ENCODE measurements at regions not wholly inside any gene's neighbourhood (a gene's known extent, or its start where the extent isn't known, plus 50 kb on each side); places are given as distances from the start of the nearest gene placed in this dataset.
"Not testable (repeated sequence)": the region's sequence is repeated elsewhere in the genome, so short reads cannot be mapped to it uniquely, and the experiment has no call there.

DNA sequence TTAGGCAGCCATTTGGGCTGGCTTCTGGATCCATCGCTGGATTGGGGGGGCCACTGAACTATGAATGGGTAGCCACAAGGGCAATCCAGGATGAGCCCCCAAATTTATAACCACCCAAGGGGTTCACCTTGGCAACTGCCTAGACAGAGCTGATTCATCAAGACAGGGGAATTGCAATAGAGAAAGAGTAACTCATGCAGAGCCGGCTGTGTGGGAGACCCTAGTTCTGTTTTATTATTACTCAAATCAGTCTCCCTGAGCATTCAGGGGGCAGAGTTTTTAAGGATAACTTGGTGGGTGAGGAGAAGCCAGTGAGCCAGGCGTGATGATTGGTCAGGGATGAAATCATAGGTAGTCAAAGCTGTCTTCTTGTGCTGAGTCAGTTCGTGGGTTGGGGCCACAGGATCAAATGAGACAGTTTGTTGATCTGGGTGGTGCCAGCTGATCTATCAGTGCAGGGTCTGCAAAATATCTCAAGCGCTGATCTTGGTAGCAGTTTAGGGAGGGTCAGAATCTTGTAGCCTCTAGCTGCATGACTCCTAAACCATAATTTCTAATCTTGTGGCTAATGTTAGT, 57.9 kb downstream of the DNAJB9 start:
- no peak for DNase-seq

GRCh38 chr7:108628678-108629077, 59.0 kb downstream of the DNAJB9 start:
- no peak for DNase-seq

GRCh38 chr7:108629651-108630400, 60.2 kb downstream of the DNAJB9 start:
- no peak for DNase-seq

GRCh38 chr7:108634036-108634435, 64.4 kb downstream of the DNAJB9 start:
- no peak for DNase-seq

GRCh38 chr7:108634535-108634934, 64.9 kb downstream of the DNAJB9 start:
- DNase-seq, result no peak

DNA sequence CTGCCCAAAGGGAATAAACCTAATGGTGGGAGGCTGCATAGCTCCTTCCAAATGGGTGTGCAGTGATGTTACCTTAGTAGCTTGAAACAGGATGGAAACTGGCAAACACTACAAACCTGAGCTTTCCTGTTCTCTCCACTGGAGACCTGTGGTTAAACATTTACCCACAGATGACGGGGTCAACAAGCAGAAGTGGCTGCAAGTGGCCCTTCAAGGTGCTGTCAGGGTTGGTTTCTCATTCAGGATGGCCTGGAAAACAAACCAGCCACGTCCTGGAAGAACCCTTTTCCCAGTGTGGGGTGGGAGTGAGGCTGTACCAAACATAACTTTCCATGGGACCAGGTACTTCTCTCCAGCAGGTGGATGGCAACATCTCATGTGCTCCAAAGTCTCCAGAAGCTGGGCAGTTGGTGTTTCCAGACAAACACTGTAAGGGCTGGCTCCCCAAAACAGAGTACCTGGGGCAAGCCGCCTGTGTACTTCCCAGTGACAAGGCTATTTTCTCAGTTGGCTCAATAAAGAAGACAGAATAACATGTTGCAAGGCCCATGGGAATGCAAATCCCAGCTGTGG, 67.5 kb downstream of the DNAJB9 start:
- DNase-seq, result no peak

- no peak for DNase-seq
These were observed 72.5 kb downstream of the DNAJB9 start for GRCh38 chr7:108642126-108642525.

- DNase-seq, result no peak
These were observed 73.5 kb downstream of the DNAJB9 start for GRCh38 chr7:108643136-108643535.

- no peak for DNase-seq
These were observed 79.3 kb downstream of the DNAJB9 start for GRCh38 chr7:108648989-108649388.

DNA sequence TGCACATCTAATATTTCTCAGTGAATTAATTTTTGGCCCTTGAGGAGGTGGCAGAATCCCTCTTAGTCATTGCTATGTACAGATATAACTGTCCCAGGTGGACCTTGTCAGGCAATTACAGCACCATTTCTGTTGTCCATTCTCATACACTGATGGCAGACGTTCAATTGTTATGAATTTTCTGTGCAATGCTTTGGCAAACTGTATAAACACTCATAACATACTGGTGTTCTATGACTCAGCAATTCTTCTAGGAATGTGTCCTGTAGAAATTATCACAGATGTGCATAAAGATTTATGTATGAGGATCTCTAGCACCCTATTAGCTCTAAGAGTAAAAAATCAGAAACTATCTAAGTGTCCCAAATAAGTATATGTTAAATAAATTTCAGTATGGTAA, 80.8 kb downstream of the DNAJB9 start:
- DNase-seq, result no peak

GRCh38 chr7:108652886-108653285, 83.2 kb downstream of the DNAJB9 start:
- no peak for DNase-seq

DNA sequence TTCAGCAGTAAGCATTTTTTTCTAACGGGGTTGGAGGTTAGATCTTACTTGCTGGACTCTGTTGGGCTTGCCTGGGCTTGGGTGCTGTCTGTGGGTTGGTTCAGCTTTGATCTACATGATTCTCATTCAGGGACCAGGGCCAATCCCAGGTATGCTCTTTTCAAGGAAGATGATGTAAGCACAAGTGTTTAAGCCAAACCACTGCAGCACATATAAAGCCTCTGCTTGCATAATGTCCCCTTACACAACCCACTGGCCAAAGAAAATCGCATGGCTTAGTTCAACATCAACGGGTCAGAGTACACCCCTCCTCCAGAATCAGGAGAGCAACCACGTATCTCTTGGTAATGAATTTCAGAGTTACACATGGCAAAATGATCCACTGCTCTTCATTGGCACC, 83.9 kb downstream of the DNAJB9 start:
- no peak for DNase-seq

DNA sequence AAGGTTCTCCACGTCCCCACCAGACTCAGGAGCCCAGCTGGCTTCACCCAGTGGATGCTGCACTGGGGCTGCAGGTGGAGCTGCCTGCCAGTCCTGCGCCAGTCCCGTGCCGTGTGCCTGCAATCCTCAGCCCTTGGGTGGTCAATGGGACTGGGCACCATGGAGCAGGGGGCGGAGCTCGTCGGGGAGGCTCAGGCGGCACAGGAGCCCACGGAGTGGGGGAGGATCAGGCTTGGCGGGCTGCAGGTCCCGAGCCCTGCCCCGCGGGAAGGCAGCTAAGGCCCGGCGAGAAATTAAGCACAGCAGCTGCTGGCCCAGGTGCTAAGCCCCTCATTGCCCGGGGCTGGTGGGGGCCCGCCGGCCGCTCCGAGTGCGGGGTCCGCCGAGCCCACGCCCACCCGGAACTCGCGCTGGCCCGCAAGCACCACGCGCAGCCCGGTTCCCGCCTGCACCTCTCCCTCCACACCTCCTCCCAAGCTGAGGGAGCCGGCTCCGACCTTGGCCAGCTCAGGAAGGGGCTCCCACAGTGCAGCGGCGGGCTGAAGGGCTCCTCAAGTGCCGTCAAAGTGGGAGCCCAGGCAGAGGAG, 87.6 kb downstream of the DNAJB9 start:
- not testable (repeated sequence) for DNase-seq

DNA sequence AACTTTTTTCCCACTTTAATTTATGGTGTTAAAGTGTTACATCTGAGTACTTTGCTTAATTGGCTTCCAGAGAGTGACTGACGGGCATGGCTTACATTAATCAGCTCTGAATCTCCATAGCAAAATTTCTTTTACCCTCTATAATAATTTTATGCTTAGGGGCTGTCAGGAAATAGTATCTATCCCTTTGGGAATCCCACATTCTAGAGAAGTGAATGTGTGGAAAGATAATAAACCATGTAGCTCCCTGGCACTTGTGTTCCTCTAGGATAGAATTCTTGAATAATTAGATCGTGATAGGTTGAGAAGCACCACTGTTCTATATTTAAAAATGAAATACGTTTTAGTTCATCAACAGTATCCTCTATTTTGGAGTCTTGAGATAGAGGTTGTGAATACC, 89.6 kb downstream of the DNAJB9 start:
- no peak for DNase-seq

GRCh38 chr7:108659867-108660266, 90.2 kb downstream of the DNAJB9 start:
- DNase-seq, result no peak

- peak; percentile 22 to 54 for DNase-seq
These were observed 90.8 kb downstream of the DNAJB9 start for GRCh38 chr7:108660465-108660864.

DNA sequence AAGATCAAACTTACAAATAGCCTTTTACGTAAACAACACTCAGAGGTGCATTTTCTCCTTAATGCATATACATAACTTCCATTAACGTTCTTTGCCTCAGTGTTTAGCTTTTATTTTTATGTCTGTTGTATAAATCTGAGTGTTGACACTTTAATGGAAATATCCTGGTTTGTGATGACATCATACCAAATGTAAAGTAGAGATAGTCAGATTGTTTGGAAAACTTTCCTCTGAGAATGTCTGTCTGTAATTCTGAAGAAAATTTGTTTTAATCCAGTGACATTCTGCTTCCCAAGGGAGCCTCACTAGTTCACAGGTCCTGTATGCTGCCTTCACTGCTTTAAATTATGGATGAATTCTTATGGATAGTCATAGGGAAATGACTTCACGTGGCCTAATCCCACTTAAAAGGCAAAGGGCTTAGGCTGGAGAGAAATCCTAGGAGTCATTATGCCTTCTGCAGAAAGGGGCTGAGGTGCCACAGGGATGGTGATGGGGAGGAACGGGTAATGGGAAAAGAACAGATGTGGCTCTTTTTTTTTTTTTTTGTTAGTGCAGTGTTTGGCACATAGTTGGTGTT, 93.2 kb downstream of the DNAJB9 start:
- no peak for DNase-seq

DNA sequence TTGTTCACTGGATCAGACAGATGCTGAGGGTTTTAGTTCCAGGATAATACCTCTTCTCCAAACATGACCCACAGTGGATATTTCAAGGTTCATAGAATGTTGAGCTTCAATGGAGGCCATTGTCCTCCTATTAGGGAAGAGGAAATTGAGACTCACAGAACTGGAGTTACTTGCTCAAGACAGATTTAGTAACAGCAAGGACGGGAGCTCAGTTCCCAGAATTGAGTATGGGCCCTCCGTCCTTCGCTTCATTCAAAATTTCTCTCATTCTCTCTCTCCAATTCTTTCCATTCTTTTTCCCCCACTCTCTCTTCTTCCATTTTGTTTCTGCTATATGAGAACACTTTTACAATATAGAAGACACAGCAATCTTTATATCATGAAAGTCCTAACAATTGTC, 94.0 kb downstream of the DNAJB9 start:
- no peak for DNase-seq

GRCh38 chr7:108667216-108667615, 97.5 kb downstream of the DNAJB9 start:
- no peak for DNase-seq

- no peak for DNase-seq
These were observed 100.3 kb downstream of the DNAJB9 start for GRCh38 chr7:108669958-108670357.

- not testable (repeated sequence) for DNase-seq
These were observed 104.0 kb downstream of the DNAJB9 start for GRCh38 chr7:108673699-108674098.

DNA sequence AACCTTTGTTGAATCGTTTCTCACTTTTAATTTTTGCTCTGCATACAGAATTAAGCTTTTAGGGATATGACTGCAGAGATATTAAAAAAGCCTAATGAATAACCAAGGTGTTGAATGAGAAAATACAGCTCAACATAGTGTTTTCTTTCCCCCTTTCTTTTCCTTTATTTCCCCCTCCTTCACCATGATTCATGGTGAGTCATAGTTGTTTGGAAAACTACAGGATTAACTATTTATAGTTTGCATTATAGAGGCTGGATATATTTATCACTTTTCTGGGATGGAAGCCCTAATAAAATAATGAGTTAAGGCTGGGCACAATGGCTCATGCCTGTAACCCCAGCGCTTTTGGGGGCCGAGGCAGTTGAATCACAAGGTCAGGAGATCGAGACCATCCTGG, 115.0 kb downstream of the DNAJB9 start:
- DNase-seq, result no peak

GRCh38 chr7:108686494-108686893, 116.8 kb downstream of the DNAJB9 start:
- DNase-seq, result no peak

- DNase-seq, result no peak
These were observed 127.6 kb downstream of the DNAJB9 start for GRCh38 chr7:108697254-108697653.
